Forelimb muscle (tissue), 1 donor: ENCODE measurements at regions not wholly inside any gene's neighbourhood (a gene's known extent, or its start where the extent isn't known, plus 50 kb on each side); places are given as distances from the start of the nearest gene placed in this dataset.

Experiments used
- DNase-seq: peaks from one replicate; pipeline ENCODE4 v3.0.0-alpha.2; 2013; ENCODE audit warnings: low read depth

GRCh38 chr4:29521281-29521680 lies 1198.9 kb upstream of the PCDH7 start:
- DNase-seq = no peak

GRCh38 chr4:29536745-29537144 lies 1183.4 kb upstream of the PCDH7 start:
- DNase-seq = no peak

GRCh38 chr4:29538889-29539646 lies 1181.1 kb upstream of the PCDH7 start:
- DNase-seq = no peak

- no peak for DNase-seq
Observed at GRCh38 chr4:29540439-29541102, 1179.6 kb upstream of the PCDH7 start.

- DNase-seq = no peak
Observed at GRCh38 chr4:29541757-29542156, 1178.4 kb upstream of the PCDH7 start.

- DNase-seq = no peak
Observed at GRCh38 chr4:29549342-29549741, 1170.8 kb upstream of the PCDH7 start.

GRCh38 chr4:29551821-29552220 lies 1168.3 kb upstream of the PCDH7 start:
- no peak for DNase-seq

GRCh38 chr4:29553846-29554245 lies 1166.3 kb upstream of the PCDH7 start:
- no peak for DNase-seq

GRCh38 chr4:29558789-29559188 lies 1161.4 kb upstream of the PCDH7 start:
- no peak for DNase-seq

GRCh38 chr4:29559286-29559685 lies 1160.9 kb upstream of the PCDH7 start:
- DNase-seq = no peak

GRCh38 chr4:29560452-29560851 lies 1159.7 kb upstream of the PCDH7 start:
- DNase-seq = no peak

- DNase-seq = no peak
Observed at GRCh38 chr4:29565256-29565655, 1154.9 kb upstream of the PCDH7 start.

- no peak for DNase-seq
Observed at GRCh38 chr4:29566371-29566770, 1153.8 kb upstream of the PCDH7 start.

- DNase-seq = no peak
Observed at GRCh38 chr4:29571322-29571721, 1148.8 kb upstream of the PCDH7 start.

- DNase-seq = no peak
Observed at GRCh38 chr4:29578329-29578728, 1141.8 kb upstream of the PCDH7 start.

- DNase-seq = peak; percentile 9
Observed at GRCh38 chr4:29581457-29581856, 1138.7 kb upstream of the PCDH7 start.

GRCh38 chr4:29588617-29589016 lies 1131.6 kb upstream of the PCDH7 start:
- no peak for DNase-seq

GRCh38 chr4:29596228-29596627 lies 1123.9 kb upstream of the PCDH7 start:
- no peak for DNase-seq

- no peak for DNase-seq
Observed at GRCh38 chr4:29619168-29619567, 1101.0 kb upstream of the PCDH7 start.

GRCh38 chr4:29632199-29632598 lies 1088.0 kb upstream of the PCDH7 start:
- no peak for DNase-seq

- no peak for DNase-seq
Observed at GRCh38 chr4:29636961-29637360, 1083.2 kb upstream of the PCDH7 start.

- DNase-seq = no peak
Observed at GRCh38 chr4:29653221-29653620, 1066.9 kb upstream of the PCDH7 start.

GRCh38 chr4:29680644-29681043 lies 1039.5 kb upstream of the PCDH7 start:
- DNase-seq = no peak

- DNase-seq = no peak
Observed at GRCh38 chr4:29704059-29704458, 1016.1 kb upstream of the PCDH7 start.
